Esophagus muscularis mucosa (tissue), 4 donors: ENCODE measurements at regions not wholly inside any gene's neighbourhood (a gene's known extent, or its start where the extent isn't known, plus 50 kb on each side); places are given as distances from the start of the nearest gene placed in this dataset.

ENCODE experiments used
- DNase-seq: peaks from one replicate; pipeline ENCODE4 v3.0.0-alpha.2; 2017; ENCODE audit errors: extremely low spot score
- H3K27ac ChIP-seq, 4 donors: fragments of 200-600 bp; sonication (generic); replicated peaks in 1 of 4; 1 replicate in 3 of 4; 2 replicates in 1 of 4; pipeline ENCODE4 v1.5.1; 2016 to 2019; ENCODE audit warnings: mild to moderate bottlenecking in 1 of 4
- H3K27me3 ChIP-seq, 4 donors: fragments of 200-600 bp; sonication (generic); one replicate each; pipeline versions ENCODE4 v1.5.1 to v1.6.0; 2016 to 2019
- H3K36me3 ChIP-seq, 4 donors: fragments of 200-600 bp; sonication (generic); one replicate each; pipeline ENCODE4 v1.5.1; 2016 to 2019
- H3K4me1 ChIP-seq, 4 donors: fragments of 200-600 bp; sonication (generic); one replicate each; pipeline ENCODE4 v1.5.1; 2016 to 2019
- H3K4me3 ChIP-seq, 4 donors: fragments of 200-600 bp; sonication (generic); 1 replicate in 2 of 4; 2 replicates in 2 of 4; pipeline ENCODE4 v1.5.1; 2016 to 2019; ENCODE audit warnings: mild to moderate bottlenecking in 4 of 4, moderate library complexity in 1 of 4
- H3K9me3 ChIP-seq, 4 donors: fragments of 200-600 bp; sonication (generic); 1 replicate in 3 of 4; 2 replicates in 1 of 4; pipeline ENCODE4 v1.5.1; 2016 to 2019
- CTCF ChIP-seq, 3 experiments: fragments of 200-600 bp in 2 of 3; fragments of 450-650 bp in 1 of 3; sonication (generic) in 2 of 3; IDR thresholded peaks; one replicate each; pipeline ENCODE4 v1.5.1; 2017 to 2019; ENCODE audit warnings: antibody characterized with exemption in 3 of 3, mild to moderate bottlenecking in 2 of 3, moderate library complexity in 1 of 3
- EP300 ChIP-seq: sonication (generic); formaldehyde crosslinking; IDR thresholded peaks from one replicate; pipeline ENCODE4 v1.6.1; 2017; ENCODE audit warnings: antibody characterized with exemption
- POLR2A ChIP-seq: fragments of 450-650 bp; IDR thresholded peaks from one replicate; pipeline ENCODE4 v1.6.1; 2017; ENCODE audit warnings: antibody characterized with exemption, moderate library complexity, mild to moderate bottlenecking, low read depth
- POLR2AphosphoS5 ChIP-seq, 2 donors: sonication (generic); formaldehyde crosslinking; IDR thresholded peaks; one replicate each; pipeline ENCODE4 v1.6.1; 2017; ENCODE audit warnings: antibody characterized with exemption in 2 of 2
- WGBS: methylation state at CpG from one replicate; pipeline ENCODE4 v1.1.5; 2018; 5-methylcytosine and 5-hydroxymethylcytosine counted together
- intact Hi-C: fragments of 100-400 bp; cut with DNase I; formaldehyde crosslinking; loops from one replicate; pipeline ENCODE4 v1.15.1; 2023

GRCh38 chr6:74932232-74932888, 273.5 kb downstream of the COL12A1 start:
- Histone ChIP-seq H3K27ac (peak overlapping the region in 2 of 4 donors; percentile 16 to 48), H3K4me3 (no peak overlapping the region)
- intact Hi-C loops: no loop called here

GRCh38 chr6:74931558-74931957, 274.3 kb downstream of the COL12A1 start:
- peak overlapping the region in 2 of 4 donors; percentile 16 to 48 for H3K27ac ChIP-seq
- peaks cover 0 to 16% (median 10%) of the 10 kb centered on the region in 4 donors for H3K4me1 ChIP-seq
- no peak for DNase-seq
- no peaks in the 10 kb centered on the region for H3K27me3 ChIP-seq
- H3K36me3 ChIP-seq: no peaks in the 10 kb centered on the region
- intact Hi-C loops: no loop called here
- H3K4me3 ChIP-seq: no peak overlapping the region
- TF ChIP-seq CTCF (IDR thresholded peaks at IDR 0.05) (no peak), POLR2AphosphoS5 (IDR thresholded peaks at IDR 0.05) (no peak)
- H3K9me3 ChIP-seq: no peaks in the 10 kb centered on the region
- WGBS: 20% methylated on average over 1 of the region's 1 CpG

More at GRCh38 chr6:74932232-74932888, 273.5 kb downstream of the COL12A1 start:
- Histone ChIP-seq H3K36me3 (no peaks in the 10 kb centered on the region), H3K9me3 (no peaks in the 10 kb centered on the region), H3K4me1 (peaks cover 0 to 16% (median 13%) of the 10 kb centered on the region in 4 donors), H3K27me3 (no peaks in the 10 kb centered on the region)
- TF ChIP-seq POLR2A (no peak), CTCF (IDR thresholded peaks at IDR 0.05) (no peak), EP300 (no peak), POLR2AphosphoS5 (IDR thresholded peaks at IDR 0.05) (no peak)
- WGBS: 79% methylated on average over 4 of the region's 4 CpGs
- no peak for DNase-seq

- 81% methylated on average over 4 of the region's 4 CpGs for WGBS
Measured at GRCh38 chr6:74928203-74928602, 277.6 kb downstream of the COL12A1 start.

GRCh38 chr6:74927299-74927698, 278.6 kb downstream of the COL12A1 start:
- no peak overlapping the region for H3K27ac ChIP-seq
- H3K27me3 ChIP-seq: no peaks in the 10 kb centered on the region
- no peaks in the 10 kb centered on the region for H3K9me3 ChIP-seq
- intact Hi-C loops: no loop called here
- H3K4me3 ChIP-seq: no peak overlapping the region
- TF ChIP-seq POLR2A: no peak
- no peak for TF ChIP-seq POLR2AphosphoS5 (IDR thresholded peaks at IDR 0.05)
- no peak for TF ChIP-seq EP300
- 87% methylated on average over 3 of the region's 3 CpGs for WGBS
- peaks cover 0 to 15% (median 9%) of the 10 kb centered on the region in 4 donors for H3K4me1 ChIP-seq
- DNase-seq: no peak
- H3K36me3 ChIP-seq: no peaks in the 10 kb centered on the region

More at GRCh38 chr6:74928203-74928602, 277.6 kb downstream of the COL12A1 start:
- Histone ChIP-seq H3K4me3 (no peak overlapping the region), H3K4me1 (peaks cover 0 to 16% (median 9%) of the 10 kb centered on the region in 4 donors), H3K27me3 (no peaks in the 10 kb centered on the region), H3K9me3 (no peaks in the 10 kb centered on the region), H3K36me3 (no peaks in the 10 kb centered on the region), H3K27ac (no peak overlapping the region)
- no peak for TF ChIP-seq EP300
- no peak for TF ChIP-seq CTCF (IDR thresholded peaks at IDR 0.05)
- no peak for TF ChIP-seq POLR2AphosphoS5 (IDR thresholded peaks at IDR 0.05)
- no peak for TF ChIP-seq POLR2A
- no peak for DNase-seq
- intact Hi-C loops: no loop called here

- intact Hi-C loops: no loop called here
- H3K36me3 ChIP-seq: no peaks in the 10 kb centered on the region
- H3K4me3 ChIP-seq: no peak overlapping the region
- WGBS: 69% methylated on average over 5 of the region's 5 CpGs
- H3K9me3 ChIP-seq: no peaks in the 10 kb centered on the region
- no peak overlapping the region for H3K27ac ChIP-seq
- no peaks in the 10 kb centered on the region for H3K27me3 ChIP-seq
- DNase-seq: no peak
- TF ChIP-seq POLR2AphosphoS5 (IDR thresholded peaks at IDR 0.05) (no peak), CTCF (IDR thresholded peaks at IDR 0.05) (no peak), EP300 (no peak), POLR2A (no peak)
- H3K4me1 ChIP-seq: no peaks in the 10 kb centered on the region
Measured at GRCh38 chr6:74925683-74926082, 280.2 kb downstream of the COL12A1 start.
